ENCODE measurements at regions not wholly inside any gene's neighbourhood (a gene's known extent, or its start where the extent isn't known, plus 50 kb on each side); places are given as distances from the start of the nearest gene placed in this dataset.
"Not testable (repeated sequence)": the region's sequence is repeated elsewhere in the genome, so short reads cannot be mapped to it uniquely, and the experiment has no call there.

- no peak for DNase-seq
These were observed 846.7 kb upstream of the EPHA5 start for GRCh38 chr4:66516940-66517339.

DNA sequence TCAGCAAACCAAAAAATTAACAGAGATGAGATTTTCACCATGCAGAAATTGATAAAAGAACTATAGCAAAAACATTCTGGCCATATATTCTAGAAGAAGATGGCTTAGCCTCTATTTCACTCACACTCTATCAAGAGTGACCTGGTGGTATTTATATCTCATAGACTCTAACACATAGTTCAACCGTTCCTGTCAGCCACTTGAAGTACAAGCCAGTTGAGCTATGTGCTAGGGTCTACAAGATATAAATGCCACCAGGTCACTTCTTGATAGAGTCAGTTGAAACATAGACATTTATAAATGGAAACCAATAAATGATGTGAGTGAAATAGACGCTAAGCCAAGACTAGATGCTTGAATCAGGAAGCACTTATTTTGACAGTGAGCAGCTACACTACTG lies 836.7 kb upstream of the EPHA5 start:
- DNase-seq: no peak

DNA sequence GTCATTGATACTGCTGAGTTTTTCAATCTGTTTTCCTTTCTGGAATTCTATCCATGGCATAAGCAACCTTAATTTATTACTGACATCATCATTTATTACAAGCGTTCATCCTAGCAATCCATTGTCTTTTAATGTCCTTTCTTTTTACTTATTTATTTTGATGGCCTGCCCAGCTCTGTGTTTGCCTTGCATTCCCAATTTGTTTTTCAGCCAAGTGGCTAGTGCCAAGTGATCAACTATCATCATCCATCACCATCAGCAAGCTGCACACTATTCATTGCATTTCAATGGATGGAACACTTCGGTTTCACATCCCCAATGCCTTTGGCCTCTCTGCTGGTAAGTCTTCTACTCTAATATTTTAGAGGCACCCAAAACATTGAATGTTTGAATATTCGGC lies 831.7 kb upstream of the EPHA5 start:
- no peak for DNase-seq

GRCh38 chr4:66490729-66491128 lies 820.4 kb upstream of the EPHA5 start:
- no peak for DNase-seq

GRCh38 chr4:66489783-66490452 lies 819.6 kb upstream of the EPHA5 start:
- DNase-seq: no peak

- DNase-seq: no peak
These were observed 819.1 kb upstream of the EPHA5 start for GRCh38 chr4:66489370-66489769.

DNA sequence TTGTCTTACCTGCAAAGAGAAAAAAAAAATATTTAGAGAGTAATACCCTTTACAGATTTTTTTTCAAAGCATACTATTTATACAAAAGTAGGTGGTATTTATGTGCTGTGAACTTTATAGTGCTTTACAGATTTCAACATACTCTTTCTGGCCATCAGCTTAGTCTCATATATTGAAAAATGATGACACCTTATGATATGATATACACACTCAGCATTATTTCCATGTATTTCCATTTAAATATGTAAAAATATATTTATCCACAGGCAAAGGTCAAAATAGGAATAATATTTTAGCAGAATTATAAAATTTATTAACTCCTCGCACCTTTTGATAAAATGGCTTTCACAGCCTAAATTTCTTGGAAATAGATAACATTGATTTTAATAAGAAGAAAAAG lies 815.8 kb upstream of the EPHA5 start:
- no peak for DNase-seq

GRCh38 chr4:66482186-66482585 lies 811.9 kb upstream of the EPHA5 start:
- DNase-seq: no peak

DNA sequence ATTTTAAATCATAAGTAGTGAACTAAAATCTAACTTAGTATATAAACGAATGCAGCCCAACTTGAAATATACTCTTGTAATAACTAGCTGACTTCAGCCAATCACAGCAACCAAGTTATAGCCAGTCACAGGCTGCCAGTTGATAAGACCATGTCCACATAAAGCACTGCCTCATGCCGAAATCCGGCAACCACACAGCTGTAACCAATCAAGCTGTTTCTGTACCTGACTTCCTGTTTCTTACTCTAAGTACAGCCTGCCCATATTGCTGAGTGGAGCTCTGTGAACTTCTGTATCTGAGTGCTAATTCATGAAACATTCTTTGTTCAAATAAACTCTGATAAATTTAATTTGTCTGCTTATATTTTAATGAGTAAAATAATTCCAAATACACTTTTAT lies 805.3 kb upstream of the EPHA5 start:
- no peak for DNase-seq

DNA sequence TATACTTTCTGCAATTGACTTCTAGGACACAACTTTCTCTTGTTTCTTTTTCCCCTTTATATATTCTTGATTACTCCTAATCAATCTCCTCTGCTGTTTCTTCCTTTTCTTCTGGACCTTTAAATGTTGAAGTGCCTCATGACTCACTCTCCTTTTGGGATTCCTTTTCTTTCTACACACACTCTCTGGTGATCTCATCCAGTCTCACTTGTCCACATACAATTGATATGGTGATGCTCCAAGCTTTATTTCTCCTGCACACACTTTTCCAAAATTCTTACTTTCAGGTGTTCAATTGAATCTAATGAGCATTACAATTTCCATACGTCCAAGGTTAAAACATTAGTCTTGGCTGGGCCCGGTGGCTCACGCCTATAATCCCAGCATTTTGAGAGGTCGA lies 794.8 kb upstream of the EPHA5 start:
- no peak for DNase-seq

- DNase-seq: not testable (repeated sequence)
These were observed 792.6 kb upstream of the EPHA5 start for GRCh38 chr4:66462890-66463289.

DNA sequence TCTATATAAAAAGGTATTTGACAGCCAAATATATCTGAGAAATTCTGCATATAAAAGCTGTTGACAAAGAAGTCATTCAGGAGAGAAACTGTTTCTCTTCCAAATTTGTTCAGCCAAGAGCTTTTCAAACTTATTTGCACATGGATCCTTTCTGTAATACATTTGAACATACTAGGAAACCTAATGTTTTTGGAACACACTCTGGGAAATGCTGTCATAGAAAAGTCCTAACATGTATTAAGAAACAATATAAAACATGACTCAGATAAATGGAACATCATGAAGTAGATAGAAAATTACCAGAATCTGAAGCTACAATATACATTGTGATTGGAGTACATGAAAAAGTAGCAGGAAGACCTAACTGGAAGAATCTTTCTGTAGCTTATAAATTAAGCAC lies 781.5 kb upstream of the EPHA5 start:
- no peak for DNase-seq

- no peak for DNase-seq
These were observed 772.7 kb upstream of the EPHA5 start for GRCh38 chr4:66443008-66443407.

GRCh38 chr4:66439508-66439907 lies 769.2 kb upstream of the EPHA5 start:
- no peak for DNase-seq

DNA sequence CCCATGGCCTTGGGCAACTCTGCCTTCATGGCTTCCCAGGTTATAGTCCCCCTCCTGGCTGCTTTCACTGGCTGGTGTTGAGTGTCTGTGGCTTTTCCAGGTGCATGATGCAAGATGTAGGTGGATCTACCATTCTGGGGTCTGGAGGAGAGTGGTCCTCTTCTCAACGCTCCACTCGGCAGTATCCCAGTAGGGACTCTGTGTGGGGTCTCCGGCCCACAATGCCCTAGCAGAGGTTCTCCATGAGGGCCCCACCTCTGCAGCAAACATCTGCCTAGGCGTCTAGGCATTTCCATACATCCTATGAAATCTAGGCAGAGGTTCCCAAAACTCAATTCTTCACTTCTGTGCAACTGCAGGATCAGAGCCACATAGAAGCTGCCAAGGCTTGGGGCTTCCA lies 763.4 kb upstream of the EPHA5 start:
- no peak for DNase-seq

DNA sequence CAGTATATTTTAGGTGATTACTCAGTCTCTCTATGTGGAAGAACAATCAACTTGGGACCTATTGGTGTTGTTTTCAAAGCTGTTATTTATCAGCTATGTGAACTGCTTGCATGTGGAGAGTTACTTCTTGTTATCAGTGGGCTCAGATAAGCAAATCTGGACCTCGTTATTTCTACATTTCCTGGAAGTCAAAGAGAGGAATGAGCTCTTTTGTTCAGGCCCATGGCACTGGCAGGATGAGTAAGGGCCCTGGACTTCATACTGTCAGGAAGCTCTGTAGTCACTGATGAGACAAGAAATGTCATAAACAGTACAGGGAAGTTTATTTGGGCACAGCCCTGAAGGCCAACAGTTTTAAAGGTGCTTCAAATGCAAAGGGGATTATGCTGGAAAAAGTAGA lies 760.6 kb upstream of the EPHA5 start:
- DNase-seq: no peak

GRCh38 chr4:66429276-66429675 lies 759.0 kb upstream of the EPHA5 start:
- no peak for DNase-seq

GRCh38 chr4:66416425-66416824 lies 746.1 kb upstream of the EPHA5 start:
- DNase-seq: no peak

DNA sequence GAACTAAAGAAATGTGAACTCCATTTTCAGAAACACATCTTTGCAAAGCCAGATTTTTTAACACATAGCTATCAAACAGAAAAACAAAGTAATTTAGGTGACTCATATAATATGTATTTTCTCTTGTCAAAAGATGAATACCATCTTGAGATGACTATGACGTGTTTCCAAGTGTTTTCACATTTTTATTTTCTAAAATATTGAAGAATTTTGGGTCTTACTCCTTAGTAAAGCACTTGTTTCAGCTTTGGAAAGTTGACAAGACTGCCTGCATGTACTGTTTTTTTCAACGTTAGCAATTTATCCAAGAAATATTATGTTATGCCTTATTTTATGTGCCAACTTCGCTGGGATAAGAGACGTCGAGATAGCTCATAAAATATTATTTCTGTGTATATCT lies 733.9 kb upstream of the EPHA5 start:
- no peak for DNase-seq

DNA sequence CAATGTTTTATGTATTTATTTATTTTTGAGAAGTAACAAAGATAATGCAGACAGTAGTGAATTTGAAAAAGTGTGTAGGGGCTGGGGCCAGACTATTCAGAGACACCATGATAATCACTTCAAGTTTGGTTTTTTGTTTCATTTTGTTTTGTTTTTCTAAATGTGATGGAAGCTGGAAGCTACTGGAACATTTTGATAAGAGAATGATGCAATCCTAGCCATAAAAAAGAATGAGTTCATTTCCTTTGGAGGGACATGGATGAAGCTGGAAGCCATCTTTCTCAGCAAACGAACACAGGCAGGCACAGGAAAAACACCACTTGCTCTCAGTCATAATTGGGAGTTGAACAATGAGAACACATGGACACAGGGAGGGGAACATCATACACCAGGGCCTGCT lies 706.6 kb upstream of the EPHA5 start:
- DNase-seq: no peak

DNA sequence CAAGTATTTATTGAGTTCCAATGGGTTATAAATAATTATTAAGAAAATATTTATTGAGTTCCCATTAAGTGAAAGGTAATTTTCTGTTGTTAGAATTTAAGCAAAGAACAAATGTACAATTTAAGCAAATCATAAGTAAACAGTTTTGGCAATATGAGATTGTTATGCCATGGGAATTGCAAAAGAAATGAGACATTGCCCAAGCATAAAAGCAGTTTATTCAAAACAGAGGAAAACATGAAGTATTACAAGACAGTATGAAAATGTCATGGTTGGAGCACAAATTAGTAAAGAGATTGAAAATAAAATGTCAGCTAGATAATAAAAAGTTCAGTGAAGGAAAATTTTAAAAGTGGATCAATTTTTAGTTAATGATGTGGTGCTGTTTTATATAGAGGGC lies 706.1 kb upstream of the EPHA5 start:
- no peak for DNase-seq

DNA sequence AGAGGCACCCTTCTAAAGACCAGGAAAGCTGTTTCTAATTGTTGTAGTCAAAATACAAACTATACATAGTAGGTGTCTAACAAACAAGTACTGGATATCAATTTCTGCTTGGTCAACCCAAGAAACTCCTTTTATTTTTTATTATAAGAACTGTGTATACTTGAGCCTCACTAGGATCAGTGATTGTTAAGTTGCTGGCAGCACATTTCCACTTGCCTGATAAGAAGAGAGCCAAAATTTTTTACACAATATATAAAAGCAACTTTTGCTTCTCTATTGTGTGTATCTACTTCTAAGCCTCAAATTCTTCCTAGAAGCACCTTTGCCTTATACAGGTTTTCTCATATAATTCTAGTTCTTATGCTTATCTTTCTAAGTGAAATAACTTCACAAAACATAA lies 703.0 kb upstream of the EPHA5 start:
- DNase-seq: no peak

- DNase-seq: peak; percentile 55
These were observed 702.4 kb upstream of the EPHA5 start for GRCh38 chr4:66372706-66373105.

- no peak for DNase-seq
These were observed 696.9 kb upstream of the EPHA5 start for GRCh38 chr4:66367043-66367660.

DNA sequence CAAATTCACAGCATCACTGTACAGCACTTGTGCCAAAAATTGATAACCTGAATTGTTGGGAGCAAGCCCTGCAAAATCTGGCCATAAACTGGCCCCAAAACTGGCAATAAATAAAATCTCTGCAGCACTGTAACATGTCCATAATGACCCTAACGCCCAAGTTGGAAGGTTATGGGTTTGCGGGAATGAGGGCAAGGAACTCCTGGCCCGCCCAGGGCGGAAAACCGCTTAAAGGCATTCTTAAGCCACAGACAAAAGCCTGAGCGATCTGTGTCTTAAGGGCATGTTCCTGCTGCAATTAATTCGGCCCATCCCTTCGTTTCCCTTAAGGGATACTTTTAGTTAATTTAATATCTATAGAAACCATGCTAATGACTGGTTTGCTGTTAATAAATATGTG lies 690.1 kb upstream of the EPHA5 start:
- DNase-seq: not testable (repeated sequence)

All from femur (tissue), 1 donor.